GM19035 (cell line): ENCODE measurements at regions not wholly inside any gene's neighbourhood (a gene's known extent, or its start where the extent isn't known, plus 50 kb on each side); places are given as distances from the start of the nearest gene placed in this dataset.

Source experiments
- ATAC-seq: cut with Tn5 transposase; IDR thresholded peaks from one replicate; pipeline ENCODE4 v1.9.1; 2021; ENCODE audit not compliant: unreplicated experiment

- no peak for ATAC-seq
Observed at GRCh38 chr13:47190696-47191305, 293.9 kb upstream of the HTR2A start.

GRCh38 chr13:47188802-47189201 lies 291.9 kb upstream of the HTR2A start:
- ATAC-seq = no peak

- no peak for ATAC-seq
Observed at GRCh38 chr13:47186471-47186870, 289.6 kb upstream of the HTR2A start.

- ATAC-seq = no peak
Observed at GRCh38 chr13:47184321-47184720, 287.5 kb upstream of the HTR2A start.

GRCh38 chr13:47179321-47179720 lies 282.5 kb upstream of the HTR2A start:
- no peak for ATAC-seq

GRCh38 chr13:47178090-47178950 lies 281.5 kb upstream of the HTR2A start:
- ATAC-seq = no peak

- ATAC-seq = no peak
Observed at GRCh38 chr13:47175172-47175866, 278.5 kb upstream of the HTR2A start.

GRCh38 chr13:47170971-47171370 lies 274.1 kb upstream of the HTR2A start:
- no peak for ATAC-seq

- no peak for ATAC-seq
Observed at GRCh38 chr13:47168618-47169017, 271.8 kb upstream of the HTR2A start.

- no peak for ATAC-seq
Observed at GRCh38 chr13:47168066-47168465, 271.2 kb upstream of the HTR2A start.

GRCh38 chr13:47166336-47166735 lies 269.5 kb upstream of the HTR2A start:
- ATAC-seq = no peak

GRCh38 chr13:47159853-47160550 lies 263.1 kb upstream of the HTR2A start:
- no peak for ATAC-seq

- ATAC-seq = no peak
Observed at GRCh38 chr13:47158593-47158992, 261.7 kb upstream of the HTR2A start.

- ATAC-seq = no peak
Observed at GRCh38 chr13:47148543-47148942, 251.7 kb upstream of the HTR2A start.

- no peak for ATAC-seq
Observed at GRCh38 chr13:47147812-47148119, 250.9 kb upstream of the HTR2A start.

GRCh38 chr13:47146991-47147811 lies 250.3 kb upstream of the HTR2A start:
- peak; percentile 95 for ATAC-seq

GRCh38 chr13:47146136-47146535 lies 249.3 kb upstream of the HTR2A start:
- ATAC-seq = no peak

GRCh38 chr13:47144782-47145181 lies 247.9 kb upstream of the HTR2A start:
- ATAC-seq = no peak

- no peak for ATAC-seq
Observed at GRCh38 chr13:47142105-47142504, 245.3 kb upstream of the HTR2A start.

GRCh38 chr13:47139519-47139918 lies 242.7 kb upstream of the HTR2A start:
- ATAC-seq = no peak

GRCh38 chr13:47136504-47136941 lies 239.7 kb upstream of the HTR2A start:
- no peak for ATAC-seq
